ENCODE measurements at regions not wholly inside any gene's neighbourhood (a gene's known extent, or its start where the extent isn't known, plus 50 kb on each side); places are given as distances from the start of the nearest gene placed in this dataset.
A peak's percentile ranks its signal among the peaks of the same experiment; 100 is the strongest.
"Not testable (repeated sequence)": the region's sequence is repeated elsewhere in the genome, so short reads cannot be mapped to it uniquely, and the experiment has no call there.

DNA sequence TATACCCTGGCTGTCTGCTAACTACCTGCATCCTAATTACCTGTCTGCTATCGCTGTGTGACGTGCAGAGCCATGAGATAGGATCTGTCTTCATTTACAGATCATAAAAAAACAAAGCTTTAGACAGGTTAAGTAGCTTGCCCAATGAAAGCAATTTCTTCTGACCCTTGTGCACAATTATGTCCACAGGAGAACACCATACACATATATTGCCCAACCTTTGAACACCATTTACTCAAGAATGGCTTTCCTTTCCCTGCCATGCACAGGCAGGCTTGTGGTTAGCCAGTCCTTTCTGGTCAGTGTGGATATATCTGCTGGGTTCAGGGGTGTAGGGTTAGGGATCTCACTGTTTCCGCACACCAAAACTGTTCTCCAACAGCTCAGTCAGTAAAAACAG is 344.8 kb downstream of the BCL2L11 start:
- H3K4me3 ChIP-seq; H3K27ac ChIP-seq; H3K9me3 ChIP-seq; H3K27me3 ChIP-seq; H3K4me1 ChIP-seq; DNase-seq; H3K36me3 ChIP-seq; intact Hi-C loops (cut with DNase I): not testable (repeated sequence)
- peak; percentile 16 for ATAC-seq

DNA sequence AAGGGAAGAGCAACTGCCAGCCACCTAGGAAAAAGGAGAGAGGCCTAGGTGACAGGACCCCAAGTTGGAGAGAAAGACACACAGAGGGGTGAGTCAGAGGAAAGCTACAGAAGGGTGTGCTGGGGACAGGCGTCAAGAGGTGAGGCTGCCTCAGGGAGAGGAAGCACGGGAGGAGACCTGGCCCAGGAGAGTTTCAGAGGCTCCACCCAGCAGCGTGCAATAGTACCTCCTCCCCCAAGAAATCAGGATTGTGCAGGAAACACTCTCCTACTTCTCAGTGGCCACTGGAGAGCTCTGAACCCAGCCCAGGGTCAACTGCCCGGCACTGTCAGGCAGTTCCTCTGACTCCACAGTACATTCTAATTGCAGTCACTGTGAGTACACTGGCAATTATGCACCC is 346.0 kb downstream of the BCL2L11 start:
- H3K4me1 ChIP-seq; intact Hi-C loops (cut with DNase I); H3K27me3 ChIP-seq; H3K27ac ChIP-seq; H3K36me3 ChIP-seq; H3K9me3 ChIP-seq; H3K4me3 ChIP-seq: not testable (repeated sequence)
- peak; percentile 65 for DNase-seq
- ATAC-seq: peak; percentile 91

DNA sequence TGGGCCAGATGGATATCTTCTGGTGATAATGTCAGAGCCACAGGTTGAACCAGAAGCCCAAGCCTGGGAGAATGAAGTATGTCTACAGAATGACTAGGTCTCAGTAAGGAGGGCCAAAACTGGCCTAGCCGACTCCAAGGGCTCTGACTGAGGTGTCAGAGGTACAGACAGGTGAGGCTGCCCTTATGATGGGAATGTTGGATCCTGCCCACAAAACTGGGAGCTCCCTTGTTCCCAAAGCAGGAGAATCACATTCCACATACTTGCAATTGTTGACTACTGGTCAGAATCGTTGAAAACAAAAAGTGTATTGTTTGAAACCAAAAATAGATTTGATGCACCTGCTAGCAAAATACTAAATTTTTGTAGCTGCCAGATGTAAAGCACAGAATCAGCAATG is 350.2 kb downstream of the BCL2L11 start:
- H3K27me3 ChIP-seq; H3K9me3 ChIP-seq; DNase-seq; ATAC-seq; H3K4me3 ChIP-seq; H3K4me1 ChIP-seq; H3K27ac ChIP-seq; H3K36me3 ChIP-seq; intact Hi-C loops (cut with DNase I): not testable (repeated sequence)

DNA sequence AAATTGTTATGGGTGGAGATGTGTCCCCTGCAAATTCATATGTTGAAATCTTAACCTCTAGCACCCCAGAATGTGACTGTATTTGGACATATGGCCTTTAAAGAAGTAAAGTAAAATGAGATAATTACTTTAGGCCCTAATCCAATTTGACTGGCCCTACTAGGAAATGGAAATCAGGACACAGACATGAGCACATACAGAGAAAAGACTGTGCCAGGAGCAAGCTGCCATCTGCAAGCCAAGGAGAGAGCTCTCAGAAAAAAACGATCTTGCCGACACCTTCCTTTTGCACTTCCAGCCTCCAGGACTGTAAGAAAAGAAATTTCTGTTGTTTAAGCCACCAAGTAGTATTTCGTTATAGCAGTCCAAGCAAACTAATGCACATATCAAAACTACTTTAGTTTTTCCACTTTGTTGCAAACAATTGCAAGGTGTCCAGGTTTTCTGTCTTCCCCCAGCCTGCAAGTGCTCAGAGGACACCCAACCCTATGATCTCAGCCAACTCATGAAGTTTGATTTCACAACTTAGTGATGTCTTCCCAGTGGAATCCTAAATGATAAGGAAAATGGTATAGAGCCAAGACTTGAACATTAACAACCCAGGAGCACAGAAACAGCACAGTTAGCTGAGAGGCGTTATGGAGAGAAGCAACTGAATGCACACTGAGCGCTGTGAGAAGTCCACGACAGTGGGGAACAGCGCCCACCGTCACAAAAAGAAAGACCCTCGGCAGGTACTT is 351.2 kb downstream of the BCL2L11 start:
- peak; percentile 55 for ATAC-seq
- H3K9me3 ChIP-seq; DNase-seq; H3K4me1 ChIP-seq; H3K27me3 ChIP-seq; H3K4me3 ChIP-seq; intact Hi-C loops (cut with DNase I); H3K27ac ChIP-seq; H3K36me3 ChIP-seq: not testable (repeated sequence)

DNA sequence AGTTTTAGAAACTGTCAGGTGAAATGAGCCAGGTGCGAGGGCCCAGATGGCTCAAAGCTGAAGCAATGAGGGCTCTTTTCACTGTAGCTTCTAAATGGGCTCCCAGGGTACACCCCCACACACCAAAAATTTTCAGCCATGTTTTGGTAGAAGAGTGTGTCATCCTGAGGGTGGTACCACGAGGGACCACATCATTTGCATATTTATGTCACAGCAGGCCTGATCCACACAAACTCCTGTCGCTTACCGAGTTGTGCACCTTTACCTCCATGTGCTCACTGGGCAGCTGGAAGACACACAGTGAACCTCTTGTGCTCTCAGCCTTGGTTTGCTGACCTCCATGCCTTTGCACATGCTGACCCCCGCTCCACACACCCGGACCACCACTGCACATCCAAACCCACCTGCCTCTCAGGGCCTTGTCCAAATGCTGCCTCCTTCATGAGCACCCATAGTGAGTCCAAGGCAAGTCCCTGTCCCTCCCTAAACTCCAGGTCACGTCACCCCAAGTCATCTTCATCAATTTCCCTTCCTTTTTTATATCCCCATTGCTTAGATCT is 352.2 kb downstream of the BCL2L11 start:
- intact Hi-C loops (cut with DNase I); H3K4me3 ChIP-seq; DNase-seq; H3K9me3 ChIP-seq; H3K27me3 ChIP-seq; H3K36me3 ChIP-seq; H3K27ac ChIP-seq; H3K4me1 ChIP-seq; ATAC-seq: not testable (repeated sequence)

DNA sequence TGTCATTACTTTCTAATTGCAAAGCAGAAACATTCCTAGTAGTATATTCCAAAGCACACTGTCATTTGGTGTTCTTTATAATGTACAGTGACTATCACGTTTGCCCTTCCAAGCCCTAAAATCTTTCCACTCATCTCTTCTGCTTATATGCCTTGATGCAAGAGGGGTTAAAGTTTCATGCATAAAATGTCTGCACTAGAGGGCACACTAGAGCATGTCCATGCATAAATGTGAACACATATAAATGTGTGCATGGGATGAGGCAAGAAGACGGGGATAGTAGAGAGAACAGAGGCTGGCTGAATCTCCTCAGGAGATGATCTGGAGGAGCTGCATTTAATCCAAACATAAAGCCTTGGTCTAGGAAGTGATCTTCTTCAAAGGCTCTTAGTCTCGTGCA is 352.8 kb downstream of the BCL2L11 start:
- H3K9me3 ChIP-seq; DNase-seq; intact Hi-C loops (cut with DNase I); H3K27ac ChIP-seq; H3K27me3 ChIP-seq; H3K36me3 ChIP-seq; H3K4me3 ChIP-seq; H3K4me1 ChIP-seq: not testable (repeated sequence)
- peak; percentile 74 for ATAC-seq

DNA sequence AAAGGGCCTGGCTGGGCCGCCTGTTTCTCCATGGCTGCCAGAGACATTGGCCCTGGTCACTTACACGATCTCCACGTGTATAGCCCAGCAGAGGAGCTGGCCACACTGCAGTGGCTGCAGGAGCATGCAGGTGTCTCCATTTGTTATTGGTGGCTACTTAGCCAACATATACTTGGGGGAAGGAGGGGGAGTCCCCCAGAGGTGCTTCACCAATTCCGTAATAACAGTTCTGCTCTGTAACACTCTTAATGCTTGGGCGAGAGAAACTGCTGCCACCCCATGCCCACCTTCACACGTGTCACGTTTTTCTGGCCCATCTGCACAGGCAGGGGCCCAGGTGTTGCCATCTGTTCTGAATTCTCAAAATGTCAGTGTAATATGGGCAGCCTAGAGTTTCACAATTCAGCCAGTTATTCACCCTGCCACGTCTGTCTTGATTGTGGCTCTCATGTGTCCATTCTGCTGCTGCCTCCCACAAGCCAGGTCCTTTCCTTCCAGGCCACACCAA is 353.5 kb downstream of the BCL2L11 start:
- H3K4me1 ChIP-seq; ATAC-seq; intact Hi-C loops (cut with DNase I); H3K9me3 ChIP-seq; DNase-seq; H3K27me3 ChIP-seq; H3K36me3 ChIP-seq; H3K4me3 ChIP-seq; H3K27ac ChIP-seq: not testable (repeated sequence)

DNA sequence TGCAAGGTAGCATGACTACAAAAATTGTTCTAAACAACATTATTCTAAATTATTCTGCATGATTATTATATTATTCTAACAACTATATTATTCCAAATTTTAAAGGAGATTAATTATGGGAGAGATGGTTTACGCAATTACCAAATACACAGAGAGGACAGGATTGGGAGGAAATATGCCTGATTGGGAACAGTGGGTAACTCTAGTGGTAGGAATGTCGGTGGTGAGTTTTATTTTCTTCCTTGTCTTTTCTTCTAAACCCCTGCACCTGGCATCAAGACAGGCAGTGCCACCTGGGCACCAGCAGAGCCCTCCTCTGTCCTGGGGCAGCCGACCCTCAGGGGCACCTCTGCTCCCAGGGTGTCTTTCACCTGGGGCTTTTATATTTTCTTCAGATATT is 357.6 kb downstream of the BCL2L11 start:
- H3K27ac ChIP-seq; DNase-seq; H3K9me3 ChIP-seq; H3K4me3 ChIP-seq; H3K36me3 ChIP-seq; intact Hi-C loops (cut with DNase I); H3K27me3 ChIP-seq; H3K4me1 ChIP-seq; ATAC-seq: not testable (repeated sequence)

DNA sequence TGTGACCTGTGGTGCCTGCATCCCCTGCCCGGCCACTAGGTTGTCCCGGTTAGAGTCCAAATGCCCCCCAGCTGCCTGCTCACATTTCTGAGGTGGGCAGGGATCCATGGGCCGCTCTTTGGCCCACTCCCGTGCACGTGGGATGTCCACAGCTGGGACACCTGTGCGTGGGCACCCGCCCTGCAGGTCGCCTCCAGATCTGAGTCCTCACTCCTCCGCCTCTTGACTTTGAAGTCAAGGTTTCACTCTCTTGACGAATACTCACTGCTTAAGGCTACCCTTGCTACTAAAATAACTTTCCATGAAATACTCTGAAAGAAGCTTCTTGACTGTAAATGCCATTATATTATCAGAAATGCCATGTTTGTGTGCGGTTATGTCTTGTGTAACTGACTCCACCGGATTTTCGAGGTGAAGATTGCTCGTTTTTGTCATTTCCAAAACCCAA is 358.2 kb downstream of the BCL2L11 start:
- H3K36me3 ChIP-seq; H3K27me3 ChIP-seq; ATAC-seq; DNase-seq; intact Hi-C loops (cut with DNase I); H3K4me3 ChIP-seq; H3K9me3 ChIP-seq; H3K4me1 ChIP-seq; H3K27ac ChIP-seq: not testable (repeated sequence)

DNA sequence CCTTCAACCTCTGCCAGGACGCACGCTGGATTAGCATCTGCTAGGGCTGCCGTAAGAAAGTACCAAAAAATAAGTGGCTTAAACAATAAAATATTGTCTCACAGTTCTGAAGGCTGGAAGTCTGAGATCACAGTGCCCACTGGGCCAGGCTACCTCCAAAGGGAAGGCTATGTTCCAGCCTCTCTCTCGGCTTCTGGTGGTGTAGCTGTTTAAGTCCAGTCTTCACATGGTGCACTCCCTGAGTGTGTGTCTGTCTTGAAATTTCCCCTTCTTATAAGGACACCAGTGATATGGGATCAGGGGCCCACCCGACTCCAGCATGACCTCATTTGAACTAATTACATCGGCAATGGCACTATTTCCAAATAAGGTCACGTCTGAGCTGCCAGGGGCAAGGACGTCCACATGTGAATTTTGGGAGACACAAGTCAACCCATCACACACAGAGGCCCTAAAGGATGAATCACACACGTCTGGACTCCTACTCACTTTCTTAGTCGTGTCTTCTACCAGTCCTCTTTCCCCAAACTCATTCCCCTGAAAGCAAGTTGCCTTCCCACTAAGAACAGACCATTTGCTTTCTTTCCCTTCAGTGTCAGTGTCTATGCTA is 359.4 kb downstream of the BCL2L11 start:
- ATAC-seq: peak; percentile 54
- intact Hi-C loops (cut with DNase I): not testable (repeated sequence)

DNA sequence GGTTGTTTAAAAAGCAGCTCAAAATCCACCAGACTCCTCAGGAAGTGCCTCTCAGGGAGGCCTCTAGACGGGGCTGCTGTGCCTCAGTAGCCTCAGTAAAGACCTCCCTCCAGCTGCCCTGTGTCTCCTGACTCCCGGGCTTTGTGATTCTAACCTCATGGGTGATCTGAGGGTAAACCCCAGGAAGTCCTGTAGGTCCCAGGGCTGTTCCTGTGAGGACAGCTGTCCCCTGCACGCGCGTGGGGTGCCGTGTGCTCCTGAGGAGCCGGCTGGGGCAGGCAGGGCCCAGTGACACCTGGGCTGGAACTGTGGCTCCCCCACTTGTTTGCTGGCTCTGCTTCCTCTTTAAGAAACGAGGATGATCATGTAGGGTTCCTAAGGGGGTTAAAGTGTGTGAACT is 359.9 kb downstream of the BCL2L11 start:
- H3K27me3 ChIP-seq; intact Hi-C loops (cut with DNase I); H3K4me3 ChIP-seq; H3K36me3 ChIP-seq; H3K9me3 ChIP-seq; DNase-seq; H3K4me1 ChIP-seq: not testable (repeated sequence)
- H3K27ac ChIP-seq: peak overlapping the region; percentile 30
- ATAC-seq: peak; percentile 22

More for the DNA sequence above, 359.4 kb downstream of the BCL2L11 start:
- H3K27me3 ChIP-seq, H3K36me3 ChIP-seq, DNase-seq, H3K4me3 ChIP-seq, H3K9me3 ChIP-seq, H3K4me1 ChIP-seq: not testable (repeated sequence)
- H3K27ac ChIP-seq: peak overlapping the region; percentile 30

DNA sequence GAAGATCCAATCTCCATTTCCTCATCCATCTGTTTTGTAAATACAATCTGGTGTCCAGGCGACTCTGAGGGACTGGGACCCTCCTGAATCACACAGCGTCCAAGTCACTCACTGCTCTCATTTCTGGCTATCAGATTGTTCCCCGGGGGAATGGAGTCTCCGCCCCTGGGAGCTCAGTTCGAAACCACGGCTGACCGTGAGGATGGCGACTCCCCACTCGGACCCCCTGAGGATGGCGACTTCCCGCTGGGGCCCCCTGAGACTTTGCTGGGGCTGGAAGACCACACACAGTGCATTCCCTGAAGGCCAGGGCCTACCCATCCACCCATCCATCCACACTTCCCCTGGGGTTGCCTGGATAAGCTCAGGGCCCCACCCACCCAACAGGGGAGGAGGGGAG is 360.5 kb downstream of the BCL2L11 start:
- H3K27ac ChIP-seq; H3K4me3 ChIP-seq; H3K9me3 ChIP-seq; intact Hi-C loops (cut with DNase I); DNase-seq; ATAC-seq; H3K27me3 ChIP-seq; H3K36me3 ChIP-seq; H3K4me1 ChIP-seq: not testable (repeated sequence)

DNA sequence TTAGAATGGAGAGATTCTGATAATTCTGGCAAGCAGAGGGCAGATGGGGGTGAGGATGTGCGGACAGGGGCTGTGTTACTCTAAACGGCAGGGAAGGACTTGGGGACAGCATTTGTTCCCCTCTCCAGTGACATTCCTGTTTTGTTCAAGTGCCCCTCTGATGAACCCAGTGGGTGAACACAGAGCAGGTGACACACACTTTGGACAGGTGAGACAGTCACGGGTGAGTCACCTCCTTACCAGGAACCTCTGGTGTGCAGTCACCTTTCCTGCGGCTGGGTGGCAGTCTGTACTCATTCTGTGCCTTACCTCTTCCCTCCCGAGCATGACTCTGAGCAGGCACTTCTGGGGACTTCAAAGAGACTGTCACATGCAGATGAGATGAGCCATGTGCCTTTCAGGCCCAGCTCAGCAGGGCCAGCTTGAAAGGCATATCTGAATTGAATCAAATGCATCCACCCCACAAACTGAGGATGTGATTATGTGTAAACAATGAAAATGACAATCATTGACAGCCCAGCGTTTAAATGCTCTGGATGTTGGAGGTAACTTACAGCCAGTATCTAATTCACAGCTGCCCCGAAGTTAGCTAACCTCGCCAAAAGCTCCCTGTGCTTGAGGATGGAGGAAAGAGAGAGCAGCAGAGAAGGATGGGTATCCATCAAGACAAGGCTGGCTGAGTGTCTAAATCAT is 362.4 kb downstream of the BCL2L11 start:
- peak; percentile 87 for ATAC-seq
- H3K27me3 ChIP-seq, H3K4me3 ChIP-seq: not testable (repeated sequence)

DNA sequence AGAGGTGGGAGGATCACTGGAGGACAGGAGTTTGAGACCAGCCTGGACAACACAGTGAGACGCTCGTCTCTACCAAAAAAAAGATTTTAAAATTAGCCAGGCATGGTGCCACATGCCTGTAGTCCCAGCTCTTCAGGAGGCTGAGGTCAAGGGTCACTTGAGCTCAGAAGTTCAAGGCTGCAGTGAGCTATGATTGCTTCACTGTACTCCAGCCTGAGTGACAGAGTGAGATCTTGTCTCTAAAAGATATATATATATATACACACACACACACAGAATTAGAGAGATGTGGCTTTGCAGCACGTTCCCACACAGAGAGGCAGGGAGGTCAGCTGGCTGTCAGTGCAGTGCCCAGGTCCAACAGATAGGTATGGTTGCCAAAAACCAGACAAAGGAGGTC is 363.4 kb downstream of the BCL2L11 start:
- H3K36me3 ChIP-seq; H3K4me1 ChIP-seq; ATAC-seq; H3K4me3 ChIP-seq; DNase-seq; H3K9me3 ChIP-seq; H3K27ac ChIP-seq; H3K27me3 ChIP-seq; intact Hi-C loops (cut with DNase I): not testable (repeated sequence)

More for the DNA sequence above, 362.4 kb downstream of the BCL2L11 start:
- H3K27ac ChIP-seq; DNase-seq; H3K9me3 ChIP-seq; H3K36me3 ChIP-seq; intact Hi-C loops (cut with DNase I); H3K4me1 ChIP-seq: not testable (repeated sequence)

Measured in upper lobe of right lung (tissue), 1 donor.